HL-60 (cell line): ENCODE measurements at regions not wholly inside any gene's neighbourhood (a gene's known extent, or its start where the extent isn't known, plus 50 kb on each side); places are given as distances from the start of the nearest gene placed in this dataset.

Experiments used
- DNase-seq, 2 experiments: peaks; one replicate each; pipeline ENCODE4 v3.0.0-alpha.2; 2010 to 2020; ENCODE audit warnings: low read depth in 1 of 2, low spot score in 1 of 2
- H3K27ac ChIP-seq: fragments of 250-450 bp; sonication (Bioruptor Pico); replicated peaks from 2 replicates; pipeline ENCODE4 v1.5.1; 2020; ENCODE audit warnings: mild to moderate bottlenecking, moderate library complexity
- H3K27me3 ChIP-seq: fragments of 250-450 bp; sonication (Bioruptor Pico); 2 replicates; pipeline ENCODE4 v1.5.1; 2021; ENCODE audit warnings: mild to moderate bottlenecking, moderate library complexity; ENCODE audit not compliant: insufficient read depth, poor library complexity, severe bottlenecking
- H3K4me3 ChIP-seq: replicated peaks from 2 replicates; pipeline ENCODE4 v1.5.1; 2011; ENCODE audit warnings: mild to moderate bottlenecking, control low read depth, low read length; ENCODE audit not compliant: insufficient read depth
- GABPA ChIP-seq: IDR thresholded peaks from 2 replicates; pipeline ENCODE4 v1.6.1; 2012; ENCODE audit warnings: low read depth
- POLR2AphosphoS5 ChIP-seq: IDR thresholded peaks from 2 replicates; pipeline ENCODE4 v1.6.1; 2012; ENCODE audit warnings: low read depth
- SPI1 ChIP-seq: IDR thresholded peaks from 2 replicates; pipeline ENCODE4 v1.6.1; 2012; ENCODE audit warnings: low read depth, mild to moderate bottlenecking, borderline replicate concordance
- TF ChIP-seq, protein P1 (sequence below): IDR thresholded peaks from 2 replicates; pipeline ENCODE4 v1.6.1; 2012; ENCODE audit warnings: low read depth; ENCODE audit not compliant: insufficient replicate concordance
- TF ChIP-seq, protein P2 (sequence below): IDR thresholded peaks from one replicate; pipeline ENCODE4 v1.5.1; 2011; ENCODE audit warnings: low read length, control low read depth, inconsistent platforms; ENCODE audit not compliant: insufficient read depth

DNA sequence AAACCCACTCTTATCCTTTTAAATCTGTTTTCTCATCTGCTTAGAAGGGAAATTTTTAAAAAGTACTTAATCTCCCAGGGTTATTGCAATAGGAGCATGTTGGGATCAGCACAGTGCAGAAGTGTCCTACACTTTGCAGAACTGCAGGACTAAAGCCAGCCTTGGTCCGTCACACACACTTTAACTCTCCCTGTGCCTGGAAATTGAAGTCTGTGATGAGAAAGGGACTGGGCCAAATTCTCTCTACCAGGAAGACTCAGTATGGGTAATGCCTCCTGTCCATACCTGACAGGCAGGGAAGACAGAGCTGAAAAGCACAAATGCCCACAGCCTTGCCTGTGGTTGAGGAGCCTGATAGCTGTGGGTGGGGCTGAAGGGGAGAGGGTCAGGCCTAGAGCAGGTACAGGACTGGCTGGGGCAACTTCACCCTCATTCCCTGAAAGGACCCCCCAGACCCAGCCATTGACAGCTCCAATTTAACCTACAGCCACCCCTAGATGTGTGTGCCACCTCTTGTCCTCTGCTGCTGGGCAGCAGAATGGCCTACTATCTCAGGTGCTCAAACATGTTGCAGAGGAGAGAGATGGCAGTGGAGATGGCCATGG is 377.2 kb upstream of the KLHL29 start:
- Histone ChIP-seq H3K27ac (no peak overlapping the region), H3K4me3 (no peak overlapping the region), H3K27me3 (no peaks in the 10 kb centered on the region)
- TF ChIP-seq GABPA: no peak
- no peak for TF ChIP-seq POLR2AphosphoS5
- TF ChIP-seq, protein P1, sequence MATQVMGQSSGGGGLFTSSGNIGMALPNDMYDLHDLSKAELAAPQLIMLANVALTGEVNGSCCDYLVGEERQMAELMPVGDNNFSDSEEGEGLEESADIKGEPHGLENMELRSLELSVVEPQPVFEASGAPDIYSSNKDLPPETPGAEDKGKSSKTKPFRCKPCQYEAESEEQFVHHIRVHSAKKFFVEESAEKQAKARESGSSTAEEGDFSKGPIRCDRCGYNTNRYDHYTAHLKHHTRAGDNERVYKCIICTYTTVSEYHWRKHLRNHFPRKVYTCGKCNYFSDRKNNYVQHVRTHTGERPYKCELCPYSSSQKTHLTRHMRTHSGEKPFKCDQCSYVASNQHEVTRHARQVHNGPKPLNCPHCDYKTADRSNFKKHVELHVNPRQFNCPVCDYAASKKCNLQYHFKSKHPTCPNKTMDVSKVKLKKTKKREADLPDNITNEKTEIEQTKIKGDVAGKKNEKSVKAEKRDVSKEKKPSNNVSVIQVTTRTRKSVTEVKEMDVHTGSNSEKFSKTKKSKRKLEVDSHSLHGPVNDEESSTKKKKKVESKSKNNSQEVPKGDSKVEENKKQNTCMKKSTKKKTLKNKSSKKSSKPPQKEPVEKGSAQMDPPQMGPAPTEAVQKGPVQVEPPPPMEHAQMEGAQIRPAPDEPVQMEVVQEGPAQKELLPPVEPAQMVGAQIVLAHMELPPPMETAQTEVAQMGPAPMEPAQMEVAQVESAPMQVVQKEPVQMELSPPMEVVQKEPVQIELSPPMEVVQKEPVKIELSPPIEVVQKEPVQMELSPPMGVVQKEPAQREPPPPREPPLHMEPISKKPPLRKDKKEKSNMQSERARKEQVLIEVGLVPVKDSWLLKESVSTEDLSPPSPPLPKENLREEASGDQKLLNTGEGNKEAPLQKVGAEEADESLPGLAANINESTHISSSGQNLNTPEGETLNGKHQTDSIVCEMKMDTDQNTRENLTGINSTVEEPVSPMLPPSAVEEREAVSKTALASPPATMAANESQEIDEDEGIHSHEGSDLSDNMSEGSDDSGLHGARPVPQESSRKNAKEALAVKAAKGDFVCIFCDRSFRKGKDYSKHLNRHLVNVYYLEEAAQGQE: no peak
- TF ChIP-seq, protein P2, sequence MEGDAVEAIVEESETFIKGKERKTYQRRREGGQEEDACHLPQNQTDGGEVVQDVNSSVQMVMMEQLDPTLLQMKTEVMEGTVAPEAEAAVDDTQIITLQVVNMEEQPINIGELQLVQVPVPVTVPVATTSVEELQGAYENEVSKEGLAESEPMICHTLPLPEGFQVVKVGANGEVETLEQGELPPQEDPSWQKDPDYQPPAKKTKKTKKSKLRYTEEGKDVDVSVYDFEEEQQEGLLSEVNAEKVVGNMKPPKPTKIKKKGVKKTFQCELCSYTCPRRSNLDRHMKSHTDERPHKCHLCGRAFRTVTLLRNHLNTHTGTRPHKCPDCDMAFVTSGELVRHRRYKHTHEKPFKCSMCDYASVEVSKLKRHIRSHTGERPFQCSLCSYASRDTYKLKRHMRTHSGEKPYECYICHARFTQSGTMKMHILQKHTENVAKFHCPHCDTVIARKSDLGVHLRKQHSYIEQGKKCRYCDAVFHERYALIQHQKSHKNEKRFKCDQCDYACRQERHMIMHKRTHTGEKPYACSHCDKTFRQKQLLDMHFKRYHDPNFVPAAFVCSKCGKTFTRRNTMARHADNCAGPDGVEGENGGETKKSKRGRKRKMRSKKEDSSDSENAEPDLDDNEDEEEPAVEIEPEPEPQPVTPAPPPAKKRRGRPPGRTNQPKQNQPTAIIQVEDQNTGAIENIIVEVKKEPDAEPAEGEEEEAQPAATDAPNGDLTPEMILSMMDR: no peak
- TF ChIP-seq SPI1: no peak
- no peak for DNase-seq

DNA sequence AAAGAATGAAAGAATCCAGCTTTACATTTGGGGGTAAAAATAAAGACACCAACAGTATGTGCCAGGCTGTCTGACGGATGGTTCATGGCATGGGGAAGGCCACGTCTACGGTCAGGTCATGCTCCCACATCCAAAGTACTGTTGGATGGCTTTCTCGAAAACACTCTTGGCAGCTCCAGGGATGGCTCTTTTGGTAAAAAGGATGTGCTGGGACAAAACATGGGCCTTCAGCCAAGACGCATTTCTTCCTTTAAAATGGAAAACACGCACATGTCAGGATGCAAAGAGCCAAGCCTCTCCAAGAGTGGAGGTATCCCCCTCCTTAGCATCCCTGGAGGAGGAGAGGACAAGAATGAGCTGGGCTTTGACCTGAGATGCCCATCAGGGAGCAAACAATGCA is 376.5 kb upstream of the KLHL29 start:
- TF ChIP-seq GABPA: no peak
- no peak overlapping the region for H3K4me3 ChIP-seq
- H3K27ac ChIP-seq: no peak overlapping the region
- no peaks in the 10 kb centered on the region for H3K27me3 ChIP-seq
- no peak for DNase-seq

DNA sequence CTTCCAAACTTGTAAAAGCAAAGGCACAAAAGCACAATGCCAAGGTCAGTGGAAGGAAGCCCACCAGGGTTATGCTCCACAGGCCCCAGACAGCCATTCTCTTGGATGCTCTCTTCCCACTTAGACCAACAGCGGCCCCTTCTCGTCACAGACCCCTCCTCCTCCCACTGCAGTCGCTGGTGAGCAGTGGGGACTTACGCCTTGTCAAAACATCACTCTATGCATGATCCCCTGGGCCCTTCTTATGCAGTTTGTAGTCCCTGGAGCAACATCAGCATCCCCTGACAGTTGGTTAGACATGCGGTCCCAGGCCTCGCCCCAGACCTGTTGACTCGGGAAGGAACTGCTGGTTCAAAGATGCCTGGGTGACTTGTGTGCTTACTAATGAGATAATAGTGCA is 376.0 kb upstream of the KLHL29 start:
- Histone ChIP-seq H3K4me3 (no peak overlapping the region), H3K27ac (no peak overlapping the region), H3K27me3 (no peaks in the 10 kb centered on the region)
- no peak for TF ChIP-seq GABPA
- no peak for DNase-seq

DNA sequence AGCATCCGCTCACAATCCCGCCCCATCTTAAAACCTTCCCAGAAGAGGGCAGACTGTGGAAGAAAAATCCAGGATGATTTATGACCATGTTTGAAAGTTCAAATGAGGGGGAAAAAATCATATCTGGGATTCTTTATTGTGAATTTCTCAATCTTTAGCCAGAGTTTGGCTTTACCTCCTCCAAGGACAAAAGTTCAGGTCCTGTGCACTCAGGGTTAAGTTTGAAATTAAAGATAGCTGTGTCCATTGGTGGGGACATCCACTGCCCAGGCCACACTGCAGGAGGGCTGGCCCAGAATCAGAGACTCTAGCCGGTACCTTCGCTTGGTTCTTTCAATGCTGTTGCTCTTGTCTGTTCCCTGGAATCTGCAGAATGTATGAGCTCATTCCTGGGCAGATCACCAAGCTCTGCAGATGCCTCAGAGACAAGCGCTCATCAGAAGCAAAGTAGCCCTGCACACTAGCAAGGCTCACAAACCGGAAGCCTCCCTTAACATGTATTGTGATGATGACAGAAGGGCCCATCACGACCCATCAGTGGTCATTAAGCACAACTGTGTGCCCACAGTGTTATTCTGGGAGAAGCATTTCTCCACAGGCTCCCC is 375.3 kb upstream of the KLHL29 start:
- TF ChIP-seq GABPA: no peak
- no peak overlapping the region for H3K27ac ChIP-seq
- DNase-seq: no peak
- H3K4me3 ChIP-seq: no peak overlapping the region
- no peaks in the 10 kb centered on the region for H3K27me3 ChIP-seq

DNA sequence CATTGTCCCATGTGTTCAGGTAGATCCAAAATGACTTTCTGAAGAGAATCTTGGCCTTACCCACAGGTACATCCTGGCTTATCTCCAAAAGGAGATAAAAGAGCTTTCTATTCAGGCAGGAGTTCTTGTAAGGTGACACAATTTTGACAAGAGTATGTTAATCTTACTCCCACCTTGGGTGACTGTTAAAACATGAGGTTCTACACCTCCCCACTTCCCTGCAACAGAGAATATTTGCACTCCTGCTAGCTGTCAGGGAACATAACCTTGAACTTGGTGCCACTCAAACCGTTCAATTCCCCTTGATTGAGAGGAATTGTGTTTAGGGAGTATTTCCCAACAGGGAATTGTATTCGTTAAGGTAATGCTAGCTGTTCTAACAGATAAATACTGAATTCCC is 372.5 kb upstream of the KLHL29 start:
- no peaks in the 10 kb centered on the region for H3K27me3 ChIP-seq
- TF ChIP-seq, protein P2: no peak
- TF ChIP-seq GABPA (no peak), SPI1 (no peak), POLR2AphosphoS5 (no peak)
- TF ChIP-seq, protein P1: no peak
- no peak for DNase-seq
- no peak overlapping the region for H3K4me3 ChIP-seq
- no peak overlapping the region for H3K27ac ChIP-seq
